ENCODE measurements at regions not wholly inside any gene's neighbourhood (a gene's known extent, or its start where the extent isn't known, plus 50 kb on each side); places are given as distances from the start of the nearest gene placed in this dataset.

DNA sequence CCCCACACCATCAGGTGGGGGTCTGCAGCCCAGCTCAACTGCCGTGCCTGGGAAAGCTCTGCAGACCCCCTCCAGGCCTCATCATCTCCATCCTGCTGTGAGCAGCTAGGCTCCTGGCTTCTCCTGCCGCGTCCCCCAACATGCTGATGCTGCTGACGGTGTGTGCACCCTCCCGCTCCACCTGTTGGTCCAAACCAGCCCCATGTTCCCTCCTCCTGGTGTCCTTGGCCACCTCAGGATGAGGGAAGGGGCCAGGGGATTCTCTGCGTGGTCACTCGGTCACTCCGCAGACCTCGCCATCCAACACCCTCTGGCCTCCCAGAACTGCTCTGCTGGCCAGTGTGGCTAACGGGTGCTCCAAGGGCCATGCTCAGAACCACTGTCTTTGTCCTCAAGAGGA lies 368.6 kb downstream of the FOXL1 start:
- TF ChIP-seq, protein P1, sequence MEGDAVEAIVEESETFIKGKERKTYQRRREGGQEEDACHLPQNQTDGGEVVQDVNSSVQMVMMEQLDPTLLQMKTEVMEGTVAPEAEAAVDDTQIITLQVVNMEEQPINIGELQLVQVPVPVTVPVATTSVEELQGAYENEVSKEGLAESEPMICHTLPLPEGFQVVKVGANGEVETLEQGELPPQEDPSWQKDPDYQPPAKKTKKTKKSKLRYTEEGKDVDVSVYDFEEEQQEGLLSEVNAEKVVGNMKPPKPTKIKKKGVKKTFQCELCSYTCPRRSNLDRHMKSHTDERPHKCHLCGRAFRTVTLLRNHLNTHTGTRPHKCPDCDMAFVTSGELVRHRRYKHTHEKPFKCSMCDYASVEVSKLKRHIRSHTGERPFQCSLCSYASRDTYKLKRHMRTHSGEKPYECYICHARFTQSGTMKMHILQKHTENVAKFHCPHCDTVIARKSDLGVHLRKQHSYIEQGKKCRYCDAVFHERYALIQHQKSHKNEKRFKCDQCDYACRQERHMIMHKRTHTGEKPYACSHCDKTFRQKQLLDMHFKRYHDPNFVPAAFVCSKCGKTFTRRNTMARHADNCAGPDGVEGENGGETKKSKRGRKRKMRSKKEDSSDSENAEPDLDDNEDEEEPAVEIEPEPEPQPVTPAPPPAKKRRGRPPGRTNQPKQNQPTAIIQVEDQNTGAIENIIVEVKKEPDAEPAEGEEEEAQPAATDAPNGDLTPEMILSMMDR (IDR thresholded peaks at IDR 0.05), result no peak
- TF ChIP-seq, protein P2, sequence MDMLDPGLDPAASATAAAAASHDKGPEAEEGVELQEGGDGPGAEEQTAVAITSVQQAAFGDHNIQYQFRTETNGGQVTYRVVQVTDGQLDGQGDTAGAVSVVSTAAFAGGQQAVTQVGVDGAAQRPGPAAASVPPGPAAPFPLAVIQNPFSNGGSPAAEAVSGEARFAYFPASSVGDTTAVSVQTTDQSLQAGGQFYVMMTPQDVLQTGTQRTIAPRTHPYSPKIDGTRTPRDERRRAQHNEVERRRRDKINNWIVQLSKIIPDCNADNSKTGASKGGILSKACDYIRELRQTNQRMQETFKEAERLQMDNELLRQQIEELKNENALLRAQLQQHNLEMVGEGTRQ (CRISPR knock-in tag; IDR thresholded peaks at IDR 0.05), result no peak
- TF ChIP-seq, protein P3, sequence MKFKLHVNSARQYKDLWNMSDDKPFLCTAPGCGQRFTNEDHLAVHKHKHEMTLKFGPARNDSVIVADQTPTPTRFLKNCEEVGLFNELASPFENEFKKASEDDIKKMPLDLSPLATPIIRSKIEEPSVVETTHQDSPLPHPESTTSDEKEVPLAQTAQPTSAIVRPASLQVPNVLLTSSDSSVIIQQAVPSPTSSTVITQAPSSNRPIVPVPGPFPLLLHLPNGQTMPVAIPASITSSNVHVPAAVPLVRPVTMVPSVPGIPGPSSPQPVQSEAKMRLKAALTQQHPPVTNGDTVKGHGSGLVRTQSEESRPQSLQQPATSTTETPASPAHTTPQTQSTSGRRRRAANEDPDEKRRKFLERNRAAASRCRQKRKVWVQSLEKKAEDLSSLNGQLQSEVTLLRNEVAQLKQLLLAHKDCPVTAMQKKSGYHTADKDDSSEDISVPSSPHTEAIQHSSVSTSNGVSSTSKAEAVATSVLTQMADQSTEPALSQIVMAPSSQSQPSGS (CRISPR knock-in tag; IDR thresholded peaks at IDR 0.05; ENCODE audit: borderline replicate concordance, low read depth), result no peak
- TF ChIP-seq, protein P4, sequence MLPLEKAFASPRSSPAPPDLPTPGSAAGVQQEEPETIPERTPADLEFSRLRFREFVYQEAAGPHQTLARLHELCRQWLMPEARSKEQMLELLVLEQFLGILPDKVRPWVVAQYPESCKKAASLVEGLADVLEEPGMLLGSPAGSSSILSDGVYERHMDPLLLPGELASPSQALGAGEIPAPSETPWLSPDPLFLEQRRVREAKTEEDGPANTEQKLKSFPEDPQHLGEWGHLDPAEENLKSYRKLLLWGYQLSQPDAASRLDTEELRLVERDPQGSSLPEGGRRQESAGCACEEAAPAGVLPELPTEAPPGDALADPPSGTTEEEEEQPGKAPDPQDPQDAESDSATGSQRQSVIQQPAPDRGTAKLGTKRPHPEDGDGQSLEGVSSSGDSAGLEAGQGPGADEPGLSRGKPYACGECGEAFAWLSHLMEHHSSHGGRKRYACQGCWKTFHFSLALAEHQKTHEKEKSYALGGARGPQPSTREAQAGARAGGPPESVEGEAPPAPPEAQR (CRISPR knock-in tag; IDR thresholded peaks at IDR 0.05), result no peak
- TF ChIP-seq FOXJ3 (CRISPR knock-in tag; IDR thresholded peaks at IDR 0.05; ENCODE audit: borderline replicate concordance) (no peak), ATF1 (CRISPR knock-in tag; IDR thresholded peaks at IDR 0.05) (no peak), CREM (CRISPR knock-in tag; IDR thresholded peaks at IDR 0.05) (no peak)
- TF ChIP-seq, protein P5, sequence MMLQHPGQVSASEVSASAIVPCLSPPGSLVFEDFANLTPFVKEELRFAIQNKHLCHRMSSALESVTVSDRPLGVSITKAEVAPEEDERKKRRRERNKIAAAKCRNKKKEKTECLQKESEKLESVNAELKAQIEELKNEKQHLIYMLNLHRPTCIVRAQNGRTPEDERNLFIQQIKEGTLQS (CRISPR knock-in tag; conservative IDR thresholded peaks at IDR 0.05), result no peak
- TF ChIP-seq, protein P6, sequence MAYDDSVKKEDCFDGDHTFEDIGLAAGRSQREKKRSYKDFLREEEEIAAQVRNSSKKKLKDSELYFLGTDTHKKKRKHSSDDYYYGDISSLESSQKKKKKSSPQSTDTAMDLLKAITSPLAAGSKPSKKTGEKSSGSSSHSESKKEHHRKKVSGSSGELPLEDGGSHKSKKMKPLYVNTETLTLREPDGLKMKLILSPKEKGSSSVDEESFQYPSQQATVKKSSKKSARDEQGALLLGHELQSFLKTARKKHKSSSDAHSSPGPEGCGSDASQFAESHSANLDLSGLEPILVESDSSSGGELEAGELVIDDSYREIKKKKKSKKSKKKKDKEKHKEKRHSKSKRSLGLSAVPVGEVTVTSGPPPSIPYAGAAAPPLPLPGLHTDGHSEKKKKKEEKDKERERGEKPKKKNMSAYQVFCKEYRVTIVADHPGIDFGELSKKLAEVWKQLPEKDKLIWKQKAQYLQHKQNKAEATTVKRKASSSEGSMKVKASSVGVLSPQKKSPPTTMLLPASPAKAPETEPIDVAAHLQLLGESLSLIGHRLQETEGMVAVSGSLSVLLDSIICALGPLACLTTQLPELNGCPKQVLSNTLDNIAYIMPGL (CRISPR knock-in tag; IDR thresholded peaks at IDR 0.05), result no peak
